Renal cortex interstitium (tissue), 11 donors: ENCODE measurements at regions not wholly inside any gene's neighbourhood (a gene's known extent, or its start where the extent isn't known, plus 50 kb on each side); places are given as distances from the start of the nearest gene placed in this dataset.

Experiments used
- DNase-seq, 11 donors: peaks; one replicate each; pipeline ENCODE4 v3.0.0-alpha.2; 2013; ENCODE audit warnings: low read depth in 9 of 11, low spot score in 4 of 11; ENCODE audit errors: extremely low read depth in 1 of 11

DNA sequence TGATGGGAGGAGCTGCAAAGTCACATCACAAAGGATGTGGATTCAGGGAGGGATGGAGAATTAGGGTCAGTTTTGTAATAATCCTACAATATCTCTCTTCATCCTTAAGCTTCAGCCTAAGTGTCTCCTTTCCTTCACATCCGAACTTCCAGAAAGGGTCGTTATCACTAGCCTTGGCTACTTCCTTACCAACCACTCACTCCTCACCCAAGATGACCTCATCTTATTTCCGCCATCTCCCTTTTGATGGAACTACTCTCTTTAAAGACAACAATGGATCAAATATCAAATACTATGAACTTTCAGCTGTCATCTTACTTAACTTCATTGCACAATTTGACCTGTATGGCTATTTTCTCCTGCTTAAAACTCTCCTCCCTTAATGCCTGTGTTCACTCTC is 69.6 kb upstream of the BARHL2 start:
- DNase-seq, result no peak

DNA sequence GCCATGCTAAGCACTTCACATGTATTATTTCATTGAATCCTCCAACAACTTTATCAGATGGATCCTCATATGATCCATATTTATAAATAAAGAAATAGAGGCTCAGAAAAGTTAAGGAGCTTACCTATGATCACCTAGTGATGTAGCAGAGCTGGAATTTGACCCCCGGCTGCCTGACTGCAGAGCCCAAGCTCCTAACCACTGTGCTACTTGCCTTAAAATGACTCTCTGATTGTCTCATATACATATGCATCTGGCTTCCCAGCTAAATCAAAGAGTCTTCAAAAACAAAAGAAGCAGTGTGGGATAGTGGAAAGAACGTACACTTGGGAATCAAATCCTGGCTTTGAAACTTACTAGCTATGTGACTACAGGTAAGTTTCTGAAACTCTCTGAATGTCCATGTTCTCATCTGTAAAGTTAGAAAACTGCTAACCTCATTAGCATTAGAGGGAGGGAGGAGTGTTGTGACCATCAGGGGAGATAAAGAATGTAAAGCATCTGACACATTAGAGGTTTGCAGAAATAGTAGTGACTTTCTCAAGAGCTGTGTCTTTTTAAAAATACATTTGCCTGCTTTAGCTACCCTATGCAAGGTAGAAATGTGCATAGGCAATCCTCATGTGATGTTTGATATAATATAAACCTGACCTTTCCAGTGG is 67.2 kb upstream of the BARHL2 start:
- DNase-seq, result no peak

DNA sequence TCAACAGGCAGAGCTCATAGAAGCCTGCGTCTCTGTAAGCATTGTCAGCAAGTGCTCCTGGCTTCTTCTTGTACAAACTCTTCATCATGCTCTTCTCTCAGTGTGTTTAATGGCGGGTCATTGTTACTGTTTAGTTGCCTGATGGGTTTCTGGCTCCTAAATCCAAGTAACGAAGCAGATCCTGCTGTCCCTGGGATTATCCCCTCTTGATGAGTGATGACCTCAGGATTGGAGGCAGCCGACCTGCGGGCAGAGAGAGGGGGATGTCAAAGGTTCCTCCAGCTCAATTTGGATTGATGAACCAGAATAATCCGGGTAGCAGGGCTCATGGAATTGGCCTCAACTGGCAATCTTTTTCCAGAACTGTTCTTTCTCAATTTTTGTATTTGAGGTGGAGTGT is 66.1 kb upstream of the BARHL2 start:
- no peak for DNase-seq

DNA sequence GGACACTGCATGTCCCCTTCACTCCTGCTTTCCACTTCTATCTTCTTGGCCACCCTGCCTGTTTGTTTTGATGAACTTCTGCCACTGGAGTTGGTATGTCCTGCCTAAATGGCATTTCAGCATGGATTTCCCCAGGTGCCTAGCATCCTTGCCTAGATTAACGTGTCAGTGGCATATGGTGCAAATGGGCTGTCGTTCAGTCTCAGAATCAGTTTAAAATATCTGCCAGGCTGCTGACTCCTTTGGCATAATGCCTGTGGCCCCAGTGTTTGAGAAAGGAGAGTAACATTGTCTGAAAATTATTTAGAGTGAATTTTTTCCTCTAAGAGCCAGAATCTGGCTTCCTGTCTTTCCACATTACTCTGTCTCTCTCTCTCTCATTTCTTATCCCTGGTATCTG is 64.9 kb upstream of the BARHL2 start:
- DNase-seq, result no peak

DNA sequence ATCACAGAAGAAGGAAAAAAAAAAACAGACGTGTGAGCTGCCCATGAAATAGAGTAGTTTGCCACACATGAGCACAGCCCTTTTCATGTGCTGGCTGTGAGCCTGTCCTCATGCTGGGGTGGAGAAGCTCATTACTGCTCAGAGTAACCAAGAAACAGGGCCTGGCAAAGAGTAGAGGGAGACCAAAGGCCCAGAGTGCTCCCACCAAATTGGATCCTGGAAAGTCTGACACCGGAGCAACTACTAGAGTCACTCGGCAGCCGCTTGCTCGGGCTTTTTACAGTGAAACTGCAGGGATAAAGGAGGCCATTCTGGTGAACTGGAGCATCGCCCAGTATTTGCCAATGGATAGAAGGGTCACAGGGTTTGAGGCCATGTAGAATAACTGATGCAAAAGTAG is 64.4 kb upstream of the BARHL2 start:
- DNase-seq, result no peak

DNA sequence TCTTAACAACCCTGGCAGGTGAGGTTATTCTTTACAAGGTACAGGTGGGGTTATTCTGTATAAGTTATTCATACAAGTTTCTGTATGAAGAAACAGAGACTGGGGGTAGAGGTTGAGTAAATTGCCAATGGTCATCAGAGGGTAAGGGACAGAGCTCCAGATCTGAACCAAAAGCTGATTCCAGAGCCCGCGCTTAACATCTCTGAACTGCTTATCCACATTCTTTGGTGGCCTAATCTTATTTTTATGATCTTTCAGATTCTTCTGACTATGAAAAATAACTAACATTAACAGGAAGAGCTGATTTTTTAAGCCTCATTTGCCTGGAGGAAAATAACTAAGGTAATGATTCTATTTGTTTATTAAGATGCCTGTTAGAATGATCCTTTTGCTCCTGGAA is 63.9 kb upstream of the BARHL2 start:
- DNase-seq, result no peak

DNA sequence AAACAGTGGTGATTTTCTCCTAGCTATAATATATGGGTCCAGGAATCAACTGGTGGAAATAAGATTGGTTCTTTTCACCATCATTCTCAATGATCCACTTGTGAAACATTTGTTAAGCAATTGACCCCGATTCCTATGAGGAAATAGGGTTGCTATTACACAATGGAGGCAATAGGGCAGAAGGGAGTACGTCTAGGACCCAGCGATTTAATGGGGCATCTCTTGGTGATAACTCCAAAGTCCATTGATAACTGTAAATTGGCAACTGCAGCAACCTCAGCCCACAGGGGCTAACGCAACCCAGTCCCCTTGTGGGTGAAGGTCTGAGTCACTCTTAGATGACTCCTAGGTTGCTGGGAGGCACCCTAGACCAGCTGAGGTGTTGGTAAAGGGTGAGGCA is 62.5 kb upstream of the BARHL2 start:
- no peak for DNase-seq

DNA sequence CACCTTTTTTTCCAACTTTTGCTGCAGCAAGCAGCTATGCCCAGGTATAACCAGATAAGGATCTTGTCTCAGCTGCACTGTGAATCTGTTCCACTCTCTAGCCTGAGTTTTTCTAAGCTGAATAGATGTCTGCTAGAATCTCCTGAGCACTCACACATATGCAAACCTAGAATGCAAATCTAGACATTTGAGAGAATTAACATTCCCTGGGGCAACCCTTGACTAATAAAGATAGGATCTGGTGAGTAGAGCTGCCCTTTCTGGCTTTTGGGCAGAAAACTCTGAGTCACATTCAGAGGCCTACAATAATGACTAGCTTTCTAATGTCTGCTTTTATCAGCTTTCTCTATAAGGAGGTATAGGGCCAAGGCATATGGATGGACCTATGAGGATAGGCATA is 61.4 kb upstream of the BARHL2 start:
- DNase-seq, result no peak

DNA sequence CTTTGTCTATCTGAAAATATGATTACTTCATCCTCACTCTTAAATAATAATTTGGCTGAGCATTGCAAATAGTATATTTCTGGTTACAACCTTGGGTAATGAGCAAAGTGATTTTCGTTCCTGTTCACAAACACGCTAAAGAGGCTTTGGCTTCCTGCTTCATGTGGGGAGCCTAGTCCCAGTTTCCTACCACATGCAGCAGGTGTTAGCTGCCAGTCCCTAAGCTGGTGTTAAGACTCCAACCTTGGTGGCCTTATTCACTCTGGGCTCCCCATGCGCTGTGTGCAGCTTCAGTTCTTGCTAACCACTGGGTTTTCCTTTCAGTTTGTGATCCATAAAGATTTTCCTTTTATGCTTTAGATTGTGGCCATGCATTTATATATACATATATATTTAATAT is 56.7 kb upstream of the BARHL2 start:
- DNase-seq, result no peak

DNA sequence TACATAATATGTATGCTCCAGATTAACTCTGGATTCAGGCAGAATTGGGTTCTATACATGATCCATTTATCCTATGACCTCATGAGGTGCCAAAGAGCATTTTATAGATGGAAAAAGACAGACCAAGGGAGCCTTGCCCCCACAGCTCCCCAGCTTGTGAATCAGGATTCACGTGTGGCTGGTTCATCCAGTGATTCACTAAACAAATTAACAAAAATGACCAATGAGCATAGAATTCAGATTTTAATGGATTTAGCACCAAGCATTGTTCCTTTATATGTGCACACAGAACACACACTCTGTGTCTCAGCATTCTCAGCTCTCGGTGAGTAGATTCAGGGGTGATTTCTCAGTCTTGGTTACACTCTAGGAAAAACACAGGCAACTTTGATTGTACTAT is 51.7 kb upstream of the BARHL2 start:
- DNase-seq, result no peak

DNA sequence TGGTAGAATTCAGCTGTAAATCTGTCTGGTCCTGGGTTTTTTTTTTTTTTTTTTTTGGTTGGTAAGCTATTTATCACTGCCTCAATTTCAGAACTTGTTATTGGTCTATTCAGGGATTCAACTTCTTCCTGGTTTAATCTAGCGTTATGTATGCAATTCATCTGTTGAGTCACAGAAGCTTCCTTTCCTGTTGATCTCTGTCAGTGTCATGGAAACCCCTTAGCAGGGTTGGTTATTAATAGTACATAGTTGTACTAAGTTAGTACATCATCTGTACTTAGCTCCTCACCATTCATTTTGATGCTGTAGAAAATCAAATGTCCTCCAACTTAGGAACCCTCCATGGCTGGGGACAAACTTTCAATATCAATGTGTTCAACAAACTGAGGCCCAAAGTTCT is 51.0 kb upstream of the BARHL2 start:
- DNase-seq, result no peak
